Activated CD4-positive, alpha-beta T cell treated with anti-CD3 and anti-CD28 coated beads for 36 hours (primary cell): ENCODE measurements at regions not wholly inside any gene's neighbourhood (a gene's known extent, or its start where the extent isn't known, plus 50 kb on each side); places are given as distances from the start of the nearest gene placed in this dataset.

ENCODE experiments used
- ATAC-seq: fragments of 200-7000 bp; cut with Tn5 transposase; one replicate; pipeline ENCODE4 v1.10.0; 2021; ENCODE audit warnings: mild to moderate bottlenecking, moderate library complexity
- CTCF ChIA-PET: fragments of 350-600 bp; sonication (Branson Sonifier 250); formaldehyde crosslinking; loops from one replicate; lab custom pipeline; 2021; ENCODE audit warnings: antibody characterized with exemption; lab: Charles Lee
- POLR2A ChIA-PET: fragments of 350-600 bp; sonication (Branson Sonifier 250); formaldehyde crosslinking; loops from one replicate; lab custom pipeline; 2021; ENCODE audit warnings: antibody characterized with exemption, inconsistent platforms; lab: Charles Lee
- DNase-seq: peaks from one replicate; pipeline ENCODE4 v3.0.0-alpha.2; 2020
- H3K27ac Mint-ChIP-seq: one replicate; pipeline ENCODE4 v1.8.0; 2021; ENCODE audit warnings: mixed read lengths
- H3K27me3 Mint-ChIP-seq: one replicate; pipeline ENCODE4 v1.8.0; 2021; ENCODE audit warnings: mixed read lengths
- H3K36me3 Mint-ChIP-seq: one replicate; pipeline ENCODE4 v1.8.0; 2021; ENCODE audit warnings: low read depth, mixed read lengths
- H3K4me1 Mint-ChIP-seq: one replicate; pipeline ENCODE4 v1.8.0; 2021; ENCODE audit warnings: mixed read lengths
- H3K4me3 Mint-ChIP-seq: one replicate; pipeline ENCODE4 v1.8.0; 2021; ENCODE audit warnings: mild to moderate bottlenecking, moderate library complexity, mixed read lengths
- H3K9me3 Mint-ChIP-seq: one replicate; pipeline ENCODE4 v1.8.0; 2021; ENCODE audit warnings: low read depth, mixed read lengths
- intact Hi-C, 2 experiments: fragments of 100-400 bp; cut with DNase I in 1 of 2; cut with micrococcal nuclease in 1 of 2; formaldehyde crosslinking; loops; one replicate each; pipeline versions ENCODE4 v1.14.2 to v1.15.1; 2022 to 2024; cut with DNase I, micrococcal nuclease

DNA sequence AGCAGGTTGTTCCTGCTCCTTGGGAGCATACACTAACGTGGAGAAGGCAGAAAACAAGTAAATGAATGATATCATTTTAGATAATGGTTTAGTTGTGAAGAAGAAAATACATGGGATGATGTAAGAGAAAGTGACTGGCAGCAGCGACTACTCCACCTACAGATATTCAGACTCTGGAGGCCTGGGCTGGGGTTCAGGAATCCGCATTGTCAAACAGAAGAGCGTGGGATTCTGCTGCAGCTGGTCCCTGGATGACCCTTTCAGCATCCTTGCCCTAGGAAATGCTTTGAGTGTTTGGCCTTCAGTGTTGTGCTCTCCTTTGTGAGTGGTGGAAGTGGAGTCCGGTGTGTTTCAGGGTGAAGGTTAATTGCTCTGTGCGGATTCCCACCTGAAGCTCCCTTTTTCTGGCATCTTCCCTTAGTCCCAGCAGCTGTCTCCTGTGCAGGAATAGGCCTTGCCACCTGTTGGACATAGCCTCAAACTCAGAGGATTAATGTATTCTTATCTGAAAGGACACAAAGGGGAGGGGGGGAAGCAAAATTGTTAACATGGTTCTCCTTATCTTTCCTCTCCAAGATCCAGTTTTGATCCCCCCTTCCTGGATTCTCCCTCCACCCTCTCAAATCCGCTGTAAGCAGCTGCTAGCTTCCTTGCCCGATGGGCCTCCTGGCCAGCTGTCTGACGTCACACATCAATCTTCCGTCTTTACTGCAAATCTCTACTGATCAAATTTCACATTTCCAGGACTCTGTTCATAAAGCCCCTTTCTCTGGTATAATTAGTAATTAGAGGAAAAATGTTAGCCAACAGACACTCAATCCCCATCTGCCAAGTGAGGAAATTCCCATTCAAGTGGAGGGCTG is 68.3 kb upstream of the SPAG17 start:
- no peak for ATAC-seq
- no peaks in the 10 kb centered on the region for H3K36me3 Mint-ChIP-seq
- no peaks in the 10 kb centered on the region for H3K9me3 Mint-ChIP-seq
- H3K27ac Mint-ChIP-seq = no peak overlapping the region
- ChIA-PET CTCF (no interaction called here), POLR2A (no interaction called here)
- H3K27me3 Mint-ChIP-seq = no peaks in the 10 kb centered on the region
- no peak overlapping the region for H3K4me3 Mint-ChIP-seq
- intact Hi-C loops = no loop called here
- no peaks in the 10 kb centered on the region for H3K4me1 Mint-ChIP-seq
- no peak for DNase-seq

DNA sequence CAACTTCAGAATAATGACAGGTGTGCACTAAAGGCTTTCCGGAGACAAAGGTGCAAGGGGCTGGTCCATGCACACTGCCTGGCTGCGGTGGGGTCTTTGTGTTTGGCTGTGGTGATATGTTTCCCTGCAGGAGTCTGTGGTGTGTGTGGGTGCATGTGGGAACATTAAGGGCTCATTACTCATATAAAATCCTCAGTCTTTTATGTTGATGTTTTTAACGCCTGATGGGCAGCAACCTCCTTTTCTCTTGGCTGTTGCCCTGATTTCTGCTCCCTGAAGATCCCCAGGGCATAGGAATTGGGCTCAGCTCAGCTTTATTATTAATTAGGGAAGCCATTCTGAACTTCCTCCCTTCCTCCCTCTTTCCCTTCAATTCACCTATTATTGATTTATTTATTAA is 67.6 kb upstream of the SPAG17 start:
- H3K27ac Mint-ChIP-seq = no peak overlapping the region
- intact Hi-C loops = no loop called here
- no peaks in the 10 kb centered on the region for H3K27me3 Mint-ChIP-seq
- H3K9me3 Mint-ChIP-seq = no peaks in the 10 kb centered on the region
- H3K4me1 Mint-ChIP-seq = no peaks in the 10 kb centered on the region
- no peaks in the 10 kb centered on the region for H3K36me3 Mint-ChIP-seq
- ChIA-PET POLR2A (no interaction called here), CTCF (no interaction called here)
- no peak overlapping the region for H3K4me3 Mint-ChIP-seq
- ATAC-seq (no peak), DNase-seq (no peak)

- POLR2A ChIA-PET = no interaction called here
- Mint-ChIP-seq H3K36me3 (no peaks in the 10 kb centered on the region), H3K9me3 (no peaks in the 10 kb centered on the region), H3K4me1 (no peaks in the 10 kb centered on the region), H3K27ac (no peak overlapping the region), H3K4me3 (no peak overlapping the region), H3K27me3 (peaks cover under 1% of the 10 kb centered on the region)
- DNase-seq (no peak), ATAC-seq (no peak)
- intact Hi-C loops = no loop called here
- CTCF ChIA-PET = interaction anchor here (0.7 kb wide), 1 partner anchor 749 kb away, joined by 4 read pairs; no protein-coding TSS in a partner anchor
These were observed 65.2 kb upstream of the SPAG17 start for GRCh38 chr1:118250232-118250631.

GRCh38 chr1:118249641-118250040 is 64.6 kb upstream of the SPAG17 start:
- ChIA-PET POLR2A (no interaction called here), CTCF (interaction anchor here (0.7 kb wide), 1 partner anchor 750 kb away, joined by 4 read pairs; no protein-coding TSS in a partner anchor)
- intact Hi-C loops = no loop called here
- Mint-ChIP-seq H3K9me3 (no peaks in the 10 kb centered on the region), H3K27ac (no peak overlapping the region), H3K4me1 (no peaks in the 10 kb centered on the region), H3K4me3 (no peak overlapping the region), H3K36me3 (no peaks in the 10 kb centered on the region), H3K27me3 (peaks cover 3% of the 10 kb centered on the region)
- ATAC-seq (no peak), DNase-seq (no peak)

DNA sequence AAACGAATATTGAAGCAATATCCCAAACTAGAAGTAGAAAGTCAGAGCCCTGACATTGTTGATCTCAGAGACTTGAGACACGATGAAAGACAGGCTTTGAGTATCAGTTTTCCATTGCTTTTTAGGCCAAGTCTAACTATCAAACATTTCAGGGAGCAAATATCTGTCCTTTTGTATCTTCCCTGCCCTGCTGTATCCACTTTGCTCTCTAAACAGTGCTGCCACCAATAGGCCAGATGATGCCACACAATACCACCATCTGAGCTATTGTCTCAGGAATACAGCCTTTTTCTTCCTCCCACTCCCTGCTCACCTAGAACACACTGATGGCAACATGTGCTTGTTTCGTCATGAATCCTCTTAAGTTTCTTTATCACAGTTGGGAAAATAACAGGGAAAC is 62.6 kb upstream of the SPAG17 start:
- intact Hi-C loops = no loop called here
- H3K9me3 Mint-ChIP-seq = no peaks in the 10 kb centered on the region
- ATAC-seq (no peak), DNase-seq (no peak)
- no peaks in the 10 kb centered on the region for H3K4me1 Mint-ChIP-seq
- H3K36me3 Mint-ChIP-seq = no peaks in the 10 kb centered on the region
- peaks cover 3% of the 10 kb centered on the region for H3K27me3 Mint-ChIP-seq
- no peak overlapping the region for H3K27ac Mint-ChIP-seq
- CTCF ChIA-PET = no interaction called here
- H3K4me3 Mint-ChIP-seq = no peak overlapping the region
- POLR2A ChIA-PET = no interaction called here

DNA sequence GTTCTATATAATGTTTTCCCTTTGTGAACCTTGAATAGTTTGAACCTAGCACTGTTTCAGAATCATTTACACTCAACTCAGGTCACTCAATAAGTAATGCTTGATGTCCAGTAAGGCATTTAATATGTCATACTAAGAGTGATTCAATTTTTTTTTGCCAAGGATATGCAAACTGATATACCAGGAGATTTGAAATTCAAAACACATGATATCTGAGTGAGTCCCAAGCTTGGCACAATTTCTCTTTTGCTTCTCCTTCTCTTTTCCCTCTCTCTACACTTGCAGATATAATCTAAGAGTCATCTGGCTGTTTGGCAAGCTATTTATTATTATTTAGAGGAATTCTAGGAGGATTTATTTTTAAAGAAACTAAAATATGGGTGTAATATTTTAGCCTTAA is 61.6 kb upstream of the SPAG17 start:
- CTCF ChIA-PET = no interaction called here
- DNase-seq = no peak
- Mint-ChIP-seq H3K9me3 (no peaks in the 10 kb centered on the region), H3K36me3 (no peaks in the 10 kb centered on the region), H3K4me3 (no peak overlapping the region), H3K4me1 (no peaks in the 10 kb centered on the region), H3K27me3 (peaks cover 3% of the 10 kb centered on the region), H3K27ac (no peak overlapping the region)
- POLR2A ChIA-PET = no interaction called here
- no peak for ATAC-seq
- intact Hi-C loops = no loop called here

GRCh38 chr1:118244194-118244593 is 59.2 kb upstream of the SPAG17 start:
- POLR2A ChIA-PET = no interaction called here
- Mint-ChIP-seq H3K4me3 (no peak overlapping the region), H3K27ac (no peak overlapping the region), H3K27me3 (peaks cover 3% of the 10 kb centered on the region), H3K9me3 (peaks cover 6% of the 10 kb centered on the region), H3K4me1 (no peaks in the 10 kb centered on the region), H3K36me3 (no peaks in the 10 kb centered on the region)
- no peak for DNase-seq
- ATAC-seq = no peak
- intact Hi-C loops = no loop called here
- CTCF ChIA-PET = no interaction called here

- intact Hi-C loops = no loop called here
- peaks cover 8% of the 10 kb centered on the region for H3K9me3 Mint-ChIP-seq
- DNase-seq (no peak), ATAC-seq (no peak)
- H3K4me3 Mint-ChIP-seq = no peak overlapping the region
- no peaks in the 10 kb centered on the region for H3K4me1 Mint-ChIP-seq
- ChIA-PET CTCF (no interaction called here), POLR2A (no interaction called here)
- peaks cover 3% of the 10 kb centered on the region for H3K27me3 Mint-ChIP-seq
- H3K36me3 Mint-ChIP-seq = no peaks in the 10 kb centered on the region
- H3K27ac Mint-ChIP-seq = no peak overlapping the region
These were observed 58.2 kb upstream of the SPAG17 start for GRCh38 chr1:118243269-118243668.
